GM23248 (cell line): ENCODE measurements at regions not wholly inside any gene's neighbourhood (a gene's known extent, or its start where the extent isn't known, plus 50 kb on each side); places are given as distances from the start of the nearest gene placed in this dataset.

ENCODE experiments used
- EZH2 ChIP-seq: fragments of 200-600 bp; sonication (generic); IDR thresholded peaks from 2 replicates; pipeline ENCODE4 v1.6.1; 2018; ENCODE audit warnings: antibody characterized with exemption, mild to moderate bottlenecking; ENCODE audit not compliant: insufficient read depth, poor library complexity, severe bottlenecking
- EZH2phosphoT487 ChIP-seq: fragments of 200-600 bp; sonication (generic); IDR thresholded peaks from 2 replicates; pipeline ENCODE4 v1.6.1; 2018; ENCODE audit warnings: antibody characterized with exemption, moderate library complexity, mild to moderate bottlenecking, low read depth; ENCODE audit not compliant: insufficient read depth

GRCh38 chr9:102000956-102001355, 262.5 kb upstream of the GRIN3A start:
- TF ChIP-seq EZH2 (no peak), EZH2phosphoT487 (no peak)
